ENCODE measurements at regions not wholly inside any gene's neighbourhood (a gene's known extent, or its start where the extent isn't known, plus 50 kb on each side); places are given as distances from the start of the nearest gene placed in this dataset.
"Not testable (repeated sequence)": the region's sequence is repeated elsewhere in the genome, so short reads cannot be mapped to it uniquely, and the experiment has no call there.

DNA sequence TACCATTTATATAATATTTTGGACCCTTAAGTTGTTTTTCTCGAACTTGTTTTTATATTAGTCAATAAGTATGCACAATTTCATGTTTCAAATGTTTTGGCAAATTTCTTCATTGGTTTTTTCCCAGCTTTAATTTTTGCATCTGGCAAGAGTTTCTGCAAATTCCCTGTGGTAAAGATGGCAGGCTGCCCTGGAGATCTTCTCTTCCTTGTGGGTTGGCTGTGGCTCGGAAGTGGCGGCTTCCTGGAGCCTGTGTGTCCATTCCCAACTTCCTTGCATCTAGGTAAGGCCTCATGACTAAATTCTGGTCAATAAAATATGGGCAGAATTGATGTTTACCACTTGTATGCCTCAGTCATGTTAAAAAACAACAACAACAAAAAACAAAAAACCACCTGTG lies 818.6 kb downstream of the EPHA4 start:
- DNase-seq (ENCODE audit: low read depth), result peak; percentile 16
- TF ChIP-seq, protein P1, sequence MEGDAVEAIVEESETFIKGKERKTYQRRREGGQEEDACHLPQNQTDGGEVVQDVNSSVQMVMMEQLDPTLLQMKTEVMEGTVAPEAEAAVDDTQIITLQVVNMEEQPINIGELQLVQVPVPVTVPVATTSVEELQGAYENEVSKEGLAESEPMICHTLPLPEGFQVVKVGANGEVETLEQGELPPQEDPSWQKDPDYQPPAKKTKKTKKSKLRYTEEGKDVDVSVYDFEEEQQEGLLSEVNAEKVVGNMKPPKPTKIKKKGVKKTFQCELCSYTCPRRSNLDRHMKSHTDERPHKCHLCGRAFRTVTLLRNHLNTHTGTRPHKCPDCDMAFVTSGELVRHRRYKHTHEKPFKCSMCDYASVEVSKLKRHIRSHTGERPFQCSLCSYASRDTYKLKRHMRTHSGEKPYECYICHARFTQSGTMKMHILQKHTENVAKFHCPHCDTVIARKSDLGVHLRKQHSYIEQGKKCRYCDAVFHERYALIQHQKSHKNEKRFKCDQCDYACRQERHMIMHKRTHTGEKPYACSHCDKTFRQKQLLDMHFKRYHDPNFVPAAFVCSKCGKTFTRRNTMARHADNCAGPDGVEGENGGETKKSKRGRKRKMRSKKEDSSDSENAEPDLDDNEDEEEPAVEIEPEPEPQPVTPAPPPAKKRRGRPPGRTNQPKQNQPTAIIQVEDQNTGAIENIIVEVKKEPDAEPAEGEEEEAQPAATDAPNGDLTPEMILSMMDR (conservative IDR thresholded peaks at IDR 0.05; ENCODE audit: low read length), result no peak
- H3K4me3 ChIP-seq (ENCODE audit: low read length), result no peak overlapping the region

DNA sequence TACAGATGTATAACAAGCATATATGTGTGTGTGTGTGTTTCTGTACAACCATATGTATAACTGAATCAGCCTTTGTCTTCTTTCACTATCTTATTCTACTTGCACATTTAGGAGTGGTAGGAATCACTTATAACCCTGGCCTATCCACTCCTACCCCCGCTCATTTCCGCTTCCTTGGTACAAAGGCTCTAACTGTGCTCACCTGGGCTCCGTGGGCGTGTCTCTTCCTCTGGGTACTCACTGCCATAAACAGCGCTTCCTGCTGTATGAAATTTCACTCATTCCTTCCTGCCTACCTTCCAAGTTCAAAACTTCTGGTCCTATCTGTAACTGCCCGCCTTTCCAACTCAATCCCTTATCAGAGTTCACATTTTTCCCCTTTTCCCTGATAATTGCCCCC lies 815.5 kb downstream of the EPHA4 start:
- TF ChIP-seq, protein P1 (conservative IDR thresholded peaks at IDR 0.05; ENCODE audit: low read length), result no peak
- H3K4me3 ChIP-seq (ENCODE audit: low read length), result no peak overlapping the region
- no peak for DNase-seq (ENCODE audit: low read depth)

DNA sequence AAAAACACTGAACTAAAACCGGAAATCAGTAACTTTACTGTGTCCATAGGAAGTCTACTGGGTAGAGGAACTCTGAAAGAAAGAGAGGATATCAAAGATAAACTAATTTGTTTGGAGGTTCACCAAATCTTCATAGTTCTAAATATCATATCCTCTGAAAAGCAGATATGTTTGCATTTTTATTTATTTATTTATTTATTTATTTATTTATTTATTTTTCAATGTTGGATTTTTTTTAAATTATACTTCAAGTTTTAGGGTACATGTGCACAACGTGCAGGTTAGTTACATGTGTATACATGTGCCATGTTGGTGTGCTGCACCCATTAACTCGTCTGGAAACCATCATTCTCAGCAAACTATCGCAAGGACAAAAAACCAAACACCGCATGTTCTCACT lies 813.7 kb downstream of the EPHA4 start:
- not testable (repeated sequence) for H3K4me3 ChIP-seq (ENCODE audit: low read length); DNase-seq (ENCODE audit: low read depth)

DNA sequence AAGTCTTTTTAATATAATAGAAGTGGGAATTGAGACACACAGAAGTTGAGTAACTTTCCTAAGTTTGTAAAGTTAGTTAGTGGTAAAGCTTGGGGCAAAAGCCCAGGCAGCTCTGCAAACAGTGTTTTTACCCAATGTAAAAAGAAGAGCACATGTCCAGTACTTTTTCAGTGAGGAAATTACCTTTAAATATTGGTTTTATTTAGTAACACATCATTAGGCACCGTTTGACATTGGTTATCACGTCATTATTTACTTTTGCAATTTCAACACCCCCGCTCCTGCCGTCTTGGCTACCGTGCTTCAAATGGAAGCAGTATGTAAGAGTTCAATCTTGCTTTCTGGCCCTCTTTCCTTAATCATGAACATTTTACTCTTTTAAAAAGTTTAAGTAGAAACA lies 807.9 kb downstream of the EPHA4 start:
- H3K4me3 ChIP-seq (ENCODE audit: low read length), result no peak overlapping the region
- TF ChIP-seq, protein P1 (conservative IDR thresholded peaks at IDR 0.05; ENCODE audit: low read length), result no peak
- no peak for DNase-seq (ENCODE audit: low read depth)

DNA sequence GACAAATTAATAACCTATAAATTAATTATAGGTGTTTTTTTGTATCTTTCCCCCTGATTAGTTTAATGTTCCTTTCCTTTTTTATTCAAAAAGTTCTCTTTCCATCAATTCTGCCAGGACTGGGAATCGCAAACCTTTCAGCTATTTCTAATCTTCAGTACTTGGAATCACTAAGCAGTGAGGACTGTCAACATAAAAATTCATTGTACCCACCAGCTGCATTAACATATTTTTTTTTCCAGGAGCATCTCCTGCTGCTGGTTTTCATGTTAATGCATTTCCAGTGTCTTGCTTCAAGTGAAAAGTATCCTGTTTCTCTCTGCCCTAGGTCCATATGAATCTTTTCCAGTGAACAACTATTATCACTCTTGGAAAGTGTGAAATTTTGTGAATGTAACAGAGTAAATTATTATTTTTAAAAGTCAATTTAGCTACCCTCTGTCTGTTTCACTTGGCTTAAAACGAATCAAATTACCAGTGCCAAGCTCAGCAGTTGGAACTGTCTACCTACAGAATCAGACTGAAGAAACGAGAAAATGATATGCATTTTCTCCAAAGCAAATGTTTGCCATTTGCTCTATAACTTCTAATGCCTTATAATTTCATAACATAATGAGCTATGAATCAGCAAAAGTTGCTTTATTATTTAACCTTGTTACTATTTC lies 804.4 kb downstream of the EPHA4 start:
- H3K4me3 ChIP-seq (ENCODE audit: low read length), result no peak overlapping the region
- DNase-seq (ENCODE audit: low read depth), result no peak
- TF ChIP-seq, protein P1 (conservative IDR thresholded peaks at IDR 0.05; ENCODE audit: low read length), result no peak

DNA sequence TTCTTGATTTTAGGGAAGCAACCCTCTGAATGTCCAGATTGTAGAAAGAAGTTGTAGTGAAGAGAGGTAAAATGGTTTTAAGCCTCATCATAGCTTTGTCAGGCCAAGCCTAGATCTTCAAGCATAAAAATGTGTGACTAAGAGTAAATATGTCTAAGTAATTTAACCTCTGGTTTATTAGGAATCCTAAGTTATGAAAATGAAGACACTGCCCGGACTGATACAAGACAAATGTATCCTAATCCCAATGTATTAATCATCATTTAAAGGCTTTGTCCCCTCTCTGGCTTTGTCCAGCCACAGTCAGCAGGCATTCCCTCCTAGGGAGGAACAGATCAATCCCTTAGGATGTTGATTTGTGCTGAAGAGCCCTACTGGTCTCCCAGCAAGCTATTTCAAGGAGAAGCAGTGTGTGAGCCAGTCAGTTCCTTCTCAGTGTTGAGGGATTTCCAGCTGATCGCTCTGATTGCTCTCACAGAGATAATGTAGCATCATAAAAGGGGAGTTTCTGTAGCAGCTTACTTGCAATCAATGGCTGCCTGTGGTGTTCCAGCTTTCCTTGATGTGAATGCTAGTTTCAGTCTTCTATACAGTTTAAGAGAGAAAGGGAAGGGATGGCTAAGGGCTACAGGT lies 796.1 kb downstream of the EPHA4 start:
- TF ChIP-seq, protein P1 (conservative IDR thresholded peaks at IDR 0.05; ENCODE audit: low read length), result no peak
- no peak for DNase-seq (ENCODE audit: low read depth)
- H3K4me3 ChIP-seq (ENCODE audit: low read length), result no peak overlapping the region

DNA sequence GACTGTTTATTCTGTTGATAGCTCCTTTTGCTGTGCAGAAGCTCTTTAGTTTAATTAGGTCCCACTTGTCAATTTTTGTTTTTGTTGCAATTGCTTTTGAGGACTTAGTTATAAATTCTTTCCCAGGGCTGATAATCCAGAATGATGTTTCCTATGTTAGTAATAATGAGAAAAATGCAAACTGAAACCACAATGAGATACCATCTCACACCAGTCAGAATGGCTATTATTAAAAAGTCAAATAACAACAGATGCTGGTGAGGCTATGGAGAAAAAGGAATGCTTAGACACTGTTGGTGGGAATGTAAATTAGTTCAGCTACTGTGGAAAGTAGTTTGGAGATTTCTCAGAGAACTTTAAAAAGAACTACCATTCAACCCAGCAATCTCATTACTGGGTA lies 793.0 kb downstream of the EPHA4 start:
- not testable (repeated sequence) for DNase-seq (ENCODE audit: low read depth); H3K4me3 ChIP-seq (ENCODE audit: low read length)

DNA sequence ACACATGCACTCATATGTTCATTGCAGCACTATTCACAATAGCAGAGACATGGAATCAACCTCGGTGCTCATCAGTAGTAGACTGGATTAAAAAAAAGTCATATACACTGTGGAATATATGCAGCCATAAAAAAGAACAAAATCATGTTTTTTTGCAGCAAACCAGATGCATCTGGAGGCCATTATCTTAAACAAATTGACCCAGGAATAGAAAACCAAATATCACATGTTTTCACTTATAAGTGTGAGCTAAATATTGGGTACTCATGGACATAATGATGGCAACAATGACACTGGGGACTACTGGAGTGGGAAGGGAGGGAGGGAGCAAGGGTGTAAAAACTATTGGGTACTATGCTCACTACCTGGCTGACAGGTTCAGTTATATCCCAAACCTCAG lies 792.6 kb downstream of the EPHA4 start:
- no peak for DNase-seq (ENCODE audit: low read depth)
- H3K4me3 ChIP-seq (ENCODE audit: low read length), result no peak overlapping the region
- TF ChIP-seq, protein P1 (conservative IDR thresholded peaks at IDR 0.05; ENCODE audit: low read length), result no peak

Data from AG10803 (cell line).